Osteoblast (primary cell): ENCODE measurements at regions not wholly inside any gene's neighbourhood (a gene's known extent, or its start where the extent isn't known, plus 50 kb on each side); places are given as distances from the start of the nearest gene placed in this dataset.

Source experiments
- DNase-seq: peaks from one replicate; pipeline ENCODE4 v3.0.0; 2011; ENCODE audit warnings: low spot score, mixed read lengths; ENCODE audit not compliant: insufficient read length; ENCODE audit errors: missing footprints
- H2AFZ ChIP-seq: 2 replicates; pipeline ENCODE4 v1.6.0; 2011; ENCODE audit warnings: mild to moderate bottlenecking, low read length
- H3K27ac ChIP-seq: 2 replicates; pipeline ENCODE4 v1.5.1; 2011; ENCODE audit warnings: mild to moderate bottlenecking, low read depth, low read length, moderate library complexity
- H3K27me3 ChIP-seq: 2 replicates; pipeline ENCODE4 v1.6.0; 2012; ENCODE audit warnings: mild to moderate bottlenecking, control low read depth, inconsistent platforms, low read length, moderate library complexity; ENCODE audit not compliant: insufficient read depth
- H3K36me3 ChIP-seq: 2 replicates; pipeline ENCODE4 v1.5.1; 2011; ENCODE audit warnings: mild to moderate bottlenecking, low read length, control low read depth, moderate library complexity; ENCODE audit not compliant: insufficient read depth
- H3K4me1 ChIP-seq: 2 replicates; pipeline ENCODE4 v1.5.1; 2011; ENCODE audit warnings: mild to moderate bottlenecking, low read length, control low read depth, moderate library complexity; ENCODE audit not compliant: insufficient read depth
- H3K4me2 ChIP-seq: 2 replicates; pipeline ENCODE4 v1.6.0; 2011; ENCODE audit warnings: mild to moderate bottlenecking, low read length; ENCODE audit not compliant: insufficient read depth
- H3K4me3 ChIP-seq: fragments of 200-600 bp; sonication (generic); 3 replicates; pipeline ENCODE4 v1.5.1; 2012; ENCODE audit warnings: mild to moderate bottlenecking, low read length, inconsistent platforms; ENCODE audit not compliant: insufficient read depth
- H3K79me2 ChIP-seq: 2 replicates; pipeline ENCODE4 v1.6.0; 2012; ENCODE audit warnings: mild to moderate bottlenecking, low read length, control low read depth, inconsistent platforms; ENCODE audit not compliant: insufficient read depth
- H3K9me3 ChIP-seq: 2 replicates; pipeline ENCODE4 v1.5.1; 2011; ENCODE audit warnings: low read depth, low read length, control low read depth
- H4K20me1 ChIP-seq: 2 replicates; pipeline ENCODE4 v1.6.0; 2012; ENCODE audit warnings: mild to moderate bottlenecking, low read length, control low read depth; ENCODE audit not compliant: insufficient read depth
- CTCF ChIP-seq: IDR thresholded peaks from 2 replicates; pipeline ENCODE4 v1.5.1; 2011; ENCODE audit warnings: mild to moderate bottlenecking, low read depth, low read length, moderate library complexity; ENCODE audit errors: extremely low read depth

- Histone ChIP-seq H4K20me1 (no peaks in the 10 kb centered on the region), H3K79me2 (no peaks in the 10 kb centered on the region), H3K27ac (no peak overlapping the region), H3K4me1 (peaks cover 30% of the 10 kb centered on the region), H3K9me3 (no peaks in the 10 kb centered on the region), H3K4me3 (no peak overlapping the region), H2AFZ (no peak overlapping the region), H3K27me3 (no peaks in the 10 kb centered on the region), H3K4me2 (no peak overlapping the region), H3K36me3 (no peaks in the 10 kb centered on the region)
- no peak for DNase-seq
- no peak for TF ChIP-seq CTCF
These were observed 127.9 kb upstream of the PFN2 start for GRCh38 chr3:150098621-150099020.

- DNase-seq: no peak
- no peaks in the 10 kb centered on the region for H3K27me3 ChIP-seq
- no peaks in the 10 kb centered on the region for H3K79me2 ChIP-seq
- peak overlapping the region; percentile 29 for H3K4me2 ChIP-seq
- no peak for TF ChIP-seq CTCF
- H3K4me1 ChIP-seq: peaks cover 30% of the 10 kb centered on the region
- H4K20me1 ChIP-seq: no peaks in the 10 kb centered on the region
- no peaks in the 10 kb centered on the region for H3K36me3 ChIP-seq
- no peak overlapping the region for H3K4me3 ChIP-seq
- no peak overlapping the region for H2AFZ ChIP-seq
- no peak overlapping the region for H3K27ac ChIP-seq
- H3K9me3 ChIP-seq: no peaks in the 10 kb centered on the region
These were observed 126.8 kb upstream of the PFN2 start for GRCh38 chr3:150097588-150097890.

GRCh38 chr3:150096700-150097587 is 126.2 kb upstream of the PFN2 start:
- no peaks in the 10 kb centered on the region for H3K36me3 ChIP-seq
- H3K27me3 ChIP-seq: no peaks in the 10 kb centered on the region
- peaks cover 30% of the 10 kb centered on the region for H3K4me1 ChIP-seq
- no peaks in the 10 kb centered on the region for H4K20me1 ChIP-seq
- H3K79me2 ChIP-seq: no peaks in the 10 kb centered on the region
- TF ChIP-seq CTCF: no peak
- no peak overlapping the region for H2AFZ ChIP-seq
- H3K9me3 ChIP-seq: no peaks in the 10 kb centered on the region
- no peak for DNase-seq
- H3K4me2 ChIP-seq: peak overlapping the region; percentile 29
- H3K4me3 ChIP-seq: no peak overlapping the region
- no peak overlapping the region for H3K27ac ChIP-seq

GRCh38 chr3:150094150-150094933 is 123.6 kb upstream of the PFN2 start:
- Histone ChIP-seq H3K27ac (no peak overlapping the region), H3K4me1 (peaks cover 46% of the 10 kb centered on the region), H4K20me1 (no peaks in the 10 kb centered on the region), H3K4me3 (no peak overlapping the region), H3K27me3 (no peaks in the 10 kb centered on the region), H3K9me3 (no peaks in the 10 kb centered on the region), H3K79me2 (no peaks in the 10 kb centered on the region), H2AFZ (no peak overlapping the region), H3K36me3 (no peaks in the 10 kb centered on the region), H3K4me2 (no peak overlapping the region)
- no peak for DNase-seq
- TF ChIP-seq CTCF: no peak
